ENCODE measurements at regions not wholly inside any gene's neighbourhood (a gene's known extent, or its start where the extent isn't known, plus 50 kb on each side); places are given as distances from the start of the nearest gene placed in this dataset.

- TF ChIP-seq EZH2 (IDR thresholded peaks at IDR 0.05; ENCODE audit: low read length) (no peak), CTCF (optimal IDR thresholded peaks at IDR 0.05 in 1 of 3, IDR thresholded peaks at IDR 0.05 in 1 of 3, conservative IDR thresholded peaks at IDR 0.05 in 1 of 3; ENCODE audit: extremely low read depth in 1 of 3, insufficient read depth in 2 of 3, low read length in 3 of 3) (no peak)
Observed at GRCh38 chr2:217553679-217554078, 449.1 kb downstream of the TNS1 start.

All from keratinocyte (primary cell).